NCI-H146 treated with DMSO at 0.1 percent for 48 hours (cell line): ENCODE measurements at regions not wholly inside any gene's neighbourhood (a gene's known extent, or its start where the extent isn't known, plus 50 kb on each side); places are given as distances from the start of the nearest gene placed in this dataset.

ENCODE experiments used
- DNase-seq: peaks from one replicate; lab custom pipeline; 2025; ENCODE audit not compliant: unreplicated experiment; lab: John Stamatoyannopoulos, UW

DNA sequence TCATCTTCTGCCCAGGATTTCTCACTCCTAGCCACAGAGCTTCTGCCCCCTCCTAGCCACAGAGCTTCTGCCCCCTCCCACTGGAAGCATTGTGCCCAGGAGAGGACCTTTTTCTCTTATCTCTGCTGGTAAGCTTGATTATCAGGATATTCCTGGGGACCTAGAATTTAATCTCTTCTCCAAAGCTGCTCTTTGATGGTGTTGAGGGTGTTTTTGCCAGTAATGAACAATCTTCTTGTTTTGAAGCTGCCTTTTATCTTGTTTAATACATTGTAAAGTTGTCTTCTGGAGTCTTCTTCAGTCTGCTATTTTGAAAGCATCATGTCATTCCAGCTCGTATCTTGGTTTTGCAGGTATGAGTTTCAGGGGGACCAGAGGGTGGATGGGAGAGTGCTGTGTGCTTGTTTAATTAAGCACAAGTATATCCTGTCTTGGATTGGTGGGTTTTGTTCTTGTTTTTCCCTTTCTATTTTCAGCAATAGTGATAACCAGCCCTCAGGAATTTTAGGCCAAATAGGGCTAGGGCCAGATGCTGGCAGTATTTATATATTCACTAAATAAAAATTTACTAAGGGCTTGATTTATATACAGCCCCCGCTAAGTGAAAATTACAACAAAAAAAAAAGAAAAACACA lies 214.0 kb upstream of the DMRT1 start:
- no peak for DNase-seq

DNA sequence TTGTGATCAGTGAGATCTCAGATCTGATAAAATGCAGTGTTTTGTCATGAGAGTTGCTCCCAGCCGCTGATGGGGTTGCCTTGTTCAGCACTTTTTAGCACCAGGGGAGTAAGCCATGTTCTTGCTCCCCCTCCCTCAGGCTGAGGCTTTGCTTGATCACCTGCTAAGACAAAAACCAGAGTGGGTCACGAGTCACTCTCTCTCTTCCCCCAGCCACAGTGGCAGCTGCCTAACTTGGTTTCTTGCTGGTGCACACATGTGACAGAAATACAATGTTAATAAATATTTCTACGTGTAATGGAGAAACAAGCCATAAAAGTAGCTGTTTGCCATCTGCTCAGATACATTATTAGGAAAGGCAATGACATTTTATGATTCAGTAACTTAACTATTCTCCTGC lies 212.4 kb upstream of the DMRT1 start:
- no peak for DNase-seq

- no peak for DNase-seq
Measured at GRCh38 chr9:630817-631216, 210.7 kb upstream of the DMRT1 start.

GRCh38 chr9:631596-631995 lies 209.9 kb upstream of the DMRT1 start:
- no peak for DNase-seq

GRCh38 chr9:633461-633860 lies 208.0 kb upstream of the DMRT1 start:
- no peak for DNase-seq

DNA sequence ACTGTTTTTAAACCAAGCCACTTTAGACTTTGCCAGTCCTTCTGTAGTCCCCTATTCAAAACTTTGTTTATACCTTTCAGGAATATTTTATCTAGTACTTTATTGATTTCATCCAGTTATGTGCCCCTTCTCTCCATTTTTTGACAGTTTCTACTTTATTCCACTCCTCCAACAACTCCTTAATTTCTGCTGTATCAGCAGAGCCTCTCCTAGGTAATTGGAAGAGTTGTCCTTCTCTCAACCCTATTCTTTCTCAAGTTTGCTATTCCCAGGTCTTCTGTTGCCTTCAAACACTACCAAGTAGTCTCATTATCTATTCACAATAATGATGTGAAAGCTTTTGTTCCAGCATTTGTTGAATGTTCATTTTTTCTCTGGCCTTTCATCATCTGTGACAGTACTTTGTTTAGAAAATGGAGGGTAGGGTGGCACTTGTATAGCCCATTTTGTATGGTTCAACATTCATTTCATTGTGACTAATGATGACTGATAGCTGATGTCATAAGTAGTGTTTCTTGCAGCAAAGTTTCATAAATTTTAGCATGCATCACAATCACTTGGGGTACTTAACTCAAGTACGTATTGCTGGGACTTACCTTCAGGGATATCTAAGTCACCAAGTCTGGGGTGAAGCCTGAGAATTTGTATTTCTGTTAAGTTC lies 204.4 kb upstream of the DMRT1 start:
- DNase-seq: no peak

- DNase-seq: no peak
Measured at GRCh38 chr9:638152-638551, 203.3 kb upstream of the DMRT1 start.

DNA sequence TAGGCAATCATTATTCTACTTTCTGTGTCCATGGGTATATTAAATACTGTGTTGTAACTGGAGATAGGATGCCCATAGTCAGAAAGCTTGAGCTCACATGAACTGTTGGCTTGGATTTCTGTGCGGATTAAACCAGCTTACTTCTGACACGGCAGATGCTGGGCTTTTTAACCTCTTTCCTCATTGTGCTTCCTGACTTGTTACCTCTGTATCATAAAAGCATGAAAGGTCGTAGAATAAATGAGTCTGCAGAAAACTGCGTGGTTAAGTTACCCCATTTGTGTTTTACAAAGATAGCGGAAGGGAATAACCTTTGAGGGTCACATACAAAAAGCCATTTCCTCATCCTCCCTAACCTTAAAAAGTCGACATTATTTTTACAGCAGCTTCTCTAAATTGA lies 199.5 kb upstream of the DMRT1 start:
- no peak for DNase-seq

GRCh38 chr9:643966-644365 lies 197.5 kb upstream of the DMRT1 start:
- no peak for DNase-seq

- DNase-seq: no peak
Measured at GRCh38 chr9:647522-647921, 194.0 kb upstream of the DMRT1 start.

DNA sequence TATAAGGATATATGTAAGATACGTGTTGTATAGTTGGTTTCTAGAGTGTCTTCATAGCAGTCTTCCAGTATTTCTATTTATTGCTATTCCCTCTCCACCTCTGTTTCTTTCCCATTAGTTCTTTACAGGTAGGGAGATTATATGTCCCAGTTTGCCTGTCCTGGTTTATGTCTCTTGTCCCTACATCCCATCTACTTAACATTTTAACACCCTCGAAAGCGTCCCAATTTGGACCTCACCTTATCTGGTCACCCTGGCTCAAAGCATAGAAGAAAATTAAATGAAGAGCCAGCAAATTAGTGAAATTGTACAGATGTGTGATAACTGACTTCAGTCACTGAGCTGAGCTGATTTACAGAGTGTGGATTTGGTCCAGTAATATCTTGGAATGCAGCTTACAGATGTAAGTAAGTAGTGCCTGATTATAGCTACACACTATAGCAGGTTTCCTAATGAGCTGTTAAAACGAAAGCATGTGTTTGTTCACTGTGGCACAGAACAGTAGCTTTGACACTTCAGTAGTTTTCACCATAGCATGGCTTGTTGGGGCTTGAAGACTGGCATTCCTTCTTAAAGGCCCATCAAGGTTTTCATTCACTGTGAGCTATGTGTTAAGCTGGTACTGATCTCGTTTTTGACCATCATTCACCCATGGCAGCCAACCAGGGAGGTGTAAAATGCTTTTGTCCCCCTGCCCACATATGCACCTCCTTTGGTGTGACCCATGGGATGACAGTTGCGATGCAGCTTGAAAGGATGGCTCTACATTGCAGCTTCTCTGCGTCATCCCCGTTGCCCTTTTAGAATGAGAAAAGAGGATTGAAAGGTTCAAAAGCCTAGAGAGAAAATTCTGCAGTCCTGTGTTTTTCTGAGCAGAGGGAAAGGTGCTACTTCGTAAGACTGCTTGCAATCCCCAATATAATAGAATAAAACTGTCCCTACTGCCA lies 192.1 kb upstream of the DMRT1 start:
- DNase-seq: no peak

DNA sequence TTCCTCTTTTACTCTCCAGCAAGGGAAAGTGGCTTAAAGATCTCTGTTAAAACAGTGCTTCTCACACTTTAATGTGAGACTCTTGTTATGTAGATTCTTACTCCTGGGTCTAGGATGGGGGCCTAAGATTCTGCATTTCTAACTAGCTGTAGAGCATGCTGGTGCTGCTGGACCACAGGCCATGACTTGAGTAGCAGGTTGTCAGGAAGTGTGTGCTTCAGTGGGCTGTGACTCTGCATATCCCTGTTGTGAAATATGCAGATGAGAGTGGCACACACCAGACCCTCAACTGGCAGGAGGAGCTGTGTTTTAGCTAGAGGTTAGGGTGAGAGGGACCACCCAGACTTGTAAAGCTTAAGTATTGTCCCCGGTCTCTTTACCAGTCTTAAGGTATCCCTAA lies 191.1 kb upstream of the DMRT1 start:
- DNase-seq: no peak

GRCh38 chr9:651371-651770 lies 190.1 kb upstream of the DMRT1 start:
- no peak for DNase-seq

- no peak for DNase-seq
Measured at GRCh38 chr9:652914-653313, 188.6 kb upstream of the DMRT1 start.

GRCh38 chr9:653421-653820 lies 188.1 kb upstream of the DMRT1 start:
- no peak for DNase-seq

DNA sequence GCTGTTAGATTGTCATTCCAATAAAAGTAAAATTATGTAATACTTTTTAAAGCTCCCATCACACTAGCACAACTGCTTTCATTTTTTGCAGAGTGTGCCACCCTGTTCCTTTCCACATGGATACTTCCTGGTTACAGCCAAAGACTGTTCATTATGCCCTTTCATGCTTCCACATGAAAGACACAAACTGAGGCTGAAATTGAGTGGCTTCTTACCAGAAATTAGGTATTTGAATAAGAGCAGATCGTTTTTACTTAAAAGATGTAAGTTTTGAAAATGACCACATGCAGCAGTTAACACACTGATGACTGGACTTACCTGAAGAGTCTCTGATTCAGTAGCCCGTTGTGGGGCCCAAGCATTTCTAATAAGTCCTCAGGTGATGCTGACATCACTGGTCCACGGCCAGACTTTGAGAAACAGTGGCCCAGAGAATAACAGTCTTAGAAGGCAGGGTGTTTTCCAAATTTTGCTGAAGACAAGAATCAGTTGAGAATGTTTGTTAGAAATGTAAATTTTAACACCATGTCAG lies 187.6 kb upstream of the DMRT1 start:
- DNase-seq: no peak

DNA sequence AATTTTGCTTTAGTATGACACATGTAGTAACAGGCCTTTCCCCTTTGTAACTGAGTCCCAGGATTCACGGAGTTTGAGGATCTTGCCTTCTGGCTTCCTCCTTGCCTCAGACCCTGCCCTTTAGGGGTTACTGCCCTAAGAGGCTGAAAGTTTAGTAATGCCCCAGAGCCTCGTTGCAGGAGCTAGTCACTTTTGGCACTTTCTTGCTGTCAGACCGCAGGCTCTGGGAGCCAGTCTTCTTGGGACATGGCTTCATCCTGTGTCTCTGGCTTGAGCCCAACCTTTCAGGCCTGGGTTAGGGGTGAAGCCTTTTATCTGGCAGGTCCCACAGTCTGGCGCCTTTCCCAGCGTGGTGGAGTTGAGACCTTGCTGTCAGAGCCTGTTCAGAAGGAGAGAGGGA lies 185.6 kb upstream of the DMRT1 start:
- DNase-seq: no peak

DNA sequence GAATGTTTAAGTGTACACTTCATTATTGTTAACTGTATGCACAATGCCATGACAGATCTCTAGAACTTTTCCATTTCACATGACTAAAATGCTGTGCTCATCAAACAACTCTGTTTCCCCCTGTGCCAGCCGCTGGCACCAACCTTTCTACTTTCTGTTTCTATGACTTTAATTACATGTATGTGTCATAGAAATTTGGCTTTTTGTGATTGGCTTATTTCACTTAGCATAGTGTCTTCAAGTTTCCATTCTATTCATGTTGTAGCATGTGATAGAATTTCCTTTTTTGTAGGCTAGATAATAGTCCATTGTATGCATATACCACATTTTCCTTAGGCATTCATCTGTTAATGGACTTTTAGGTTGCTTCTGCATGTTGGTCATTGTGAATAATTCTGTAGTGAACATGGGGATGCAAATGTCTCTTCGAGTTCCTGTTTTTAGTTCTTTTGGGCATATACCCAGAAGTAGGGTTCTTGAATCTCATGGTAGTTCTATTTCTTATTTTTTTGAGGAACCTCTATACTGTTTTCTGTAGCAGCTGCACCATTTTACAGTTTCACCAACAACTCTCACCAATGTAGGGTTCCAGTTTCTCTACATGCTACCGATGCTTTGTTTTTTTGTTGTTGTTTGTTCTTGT lies 184.4 kb upstream of the DMRT1 start:
- DNase-seq: no peak

- no peak for DNase-seq
Measured at GRCh38 chr9:659286-659685, 182.2 kb upstream of the DMRT1 start.

GRCh38 chr9:660227-660626 lies 181.3 kb upstream of the DMRT1 start:
- DNase-seq: no peak

- no peak for DNase-seq
Measured at GRCh38 chr9:663541-663940, 178.0 kb upstream of the DMRT1 start.
